Breast epithelium (tissue), 4 donors: ENCODE measurements at regions not wholly inside any gene's neighbourhood (a gene's known extent, or its start where the extent isn't known, plus 50 kb on each side); places are given as distances from the start of the nearest gene placed in this dataset.
"Not testable (repeated sequence)": the region's sequence is repeated elsewhere in the genome, so short reads cannot be mapped to it uniquely, and the experiment has no call there.

Experiments
- DNase-seq, 2 donors: peaks; one replicate each; pipeline ENCODE4 v3.0.0-alpha.2; 2019; ENCODE audit warnings: low spot score in 2 of 2
- H3K27ac ChIP-seq, 2 donors: fragments of 200-600 bp; sonication (generic) in 1 of 2; one replicate each; pipeline ENCODE4 v1.5.1; 2016 to 2019; ENCODE audit warnings: mild to moderate bottlenecking in 1 of 2
- H3K27me3 ChIP-seq, 2 donors: fragments of 200-600 bp; sonication (generic) in 1 of 2; one replicate each; pipeline versions ENCODE4 v1.5.1 to v1.6.0; 2017 to 2019; ENCODE audit warnings: control low read depth in 1 of 2, mild to moderate bottlenecking in 1 of 2
- H3K36me3 ChIP-seq: fragments of 200-600 bp; one replicate; pipeline ENCODE4 v1.5.1; 2019
- H3K4me1 ChIP-seq, 2 donors: fragments of 200-600 bp; sonication (generic); one replicate each; pipeline ENCODE4 v1.5.1; 2016 to 2019; ENCODE audit warnings: control low read depth in 1 of 2
- H3K4me3 ChIP-seq, 3 donors: fragments of 200-600 bp; sonication (generic); 1 replicate in 2 of 3; 2 replicates in 1 of 3; pipeline ENCODE4 v1.5.1; 2016 to 2019; ENCODE audit warnings: mild to moderate bottlenecking in 3 of 3, moderate library complexity in 2 of 3
- H3K9me3 ChIP-seq, 2 donors: fragments of 200-600 bp; sonication (generic) in 1 of 2; one replicate each; pipeline ENCODE4 v1.5.1; 2016 to 2019; ENCODE audit warnings: control low read depth in 1 of 2
- POLR2A ChIP-seq: fragments of 450-650 bp; IDR thresholded peaks from one replicate; pipeline ENCODE4 v1.6.1; 2016; ENCODE audit warnings: antibody characterized with exemption, mild to moderate bottlenecking, moderate library complexity
- POLR2AphosphoS5 ChIP-seq, 3 donors: sonication (generic); formaldehyde crosslinking; IDR thresholded peaks; one replicate each; pipeline ENCODE4 v1.6.1; 2017; ENCODE audit warnings: antibody characterized with exemption in 3 of 3
- intact Hi-C: fragments of 100-400 bp; cut with DNase I; formaldehyde crosslinking; loops from one replicate; pipeline ENCODE4 v1.15.1; 2023; ENCODE audit warnings: low total_unique reads
- TF ChIP-seq, protein P1 (sequence below), 3 donors: fragments of 450-650 bp; IDR thresholded peaks; one replicate each; pipeline ENCODE4 v1.5.1; 2016 to 2017; ENCODE audit warnings: antibody characterized with exemption in 3 of 3, mild to moderate bottlenecking in 3 of 3, moderate library complexity in 3 of 3

- no peaks in the 10 kb centered on the region for H3K27me3 ChIP-seq
- TF ChIP-seq, protein P1, sequence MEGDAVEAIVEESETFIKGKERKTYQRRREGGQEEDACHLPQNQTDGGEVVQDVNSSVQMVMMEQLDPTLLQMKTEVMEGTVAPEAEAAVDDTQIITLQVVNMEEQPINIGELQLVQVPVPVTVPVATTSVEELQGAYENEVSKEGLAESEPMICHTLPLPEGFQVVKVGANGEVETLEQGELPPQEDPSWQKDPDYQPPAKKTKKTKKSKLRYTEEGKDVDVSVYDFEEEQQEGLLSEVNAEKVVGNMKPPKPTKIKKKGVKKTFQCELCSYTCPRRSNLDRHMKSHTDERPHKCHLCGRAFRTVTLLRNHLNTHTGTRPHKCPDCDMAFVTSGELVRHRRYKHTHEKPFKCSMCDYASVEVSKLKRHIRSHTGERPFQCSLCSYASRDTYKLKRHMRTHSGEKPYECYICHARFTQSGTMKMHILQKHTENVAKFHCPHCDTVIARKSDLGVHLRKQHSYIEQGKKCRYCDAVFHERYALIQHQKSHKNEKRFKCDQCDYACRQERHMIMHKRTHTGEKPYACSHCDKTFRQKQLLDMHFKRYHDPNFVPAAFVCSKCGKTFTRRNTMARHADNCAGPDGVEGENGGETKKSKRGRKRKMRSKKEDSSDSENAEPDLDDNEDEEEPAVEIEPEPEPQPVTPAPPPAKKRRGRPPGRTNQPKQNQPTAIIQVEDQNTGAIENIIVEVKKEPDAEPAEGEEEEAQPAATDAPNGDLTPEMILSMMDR (IDR thresholded peaks at IDR 0.05): no peak
- TF ChIP-seq POLR2A (no peak), POLR2AphosphoS5 (IDR thresholded peaks at IDR 0.05) (no peak)
- H3K36me3 ChIP-seq: no peaks in the 10 kb centered on the region
- intact Hi-C loops: no loop called here
- DNase-seq: no peak
- peaks cover 9 to 10% of the 10 kb centered on the region in 2 donors for H3K9me3 ChIP-seq
- H3K4me1 ChIP-seq: no peaks in the 10 kb centered on the region
- no peak overlapping the region for H3K27ac ChIP-seq
- no peak overlapping the region for H3K4me3 ChIP-seq
Observed at GRCh38 chr13:80679423-80679822, 338.5 kb upstream of the SPRY2 start.

GRCh38 chr13:80677227-80677626, 336.3 kb upstream of the SPRY2 start:
- no peaks in the 10 kb centered on the region for H3K36me3 ChIP-seq
- no peak for DNase-seq
- no peak for TF ChIP-seq POLR2AphosphoS5 (IDR thresholded peaks at IDR 0.05)
- H3K27me3 ChIP-seq: no peaks in the 10 kb centered on the region
- H3K9me3 ChIP-seq: peaks cover 10 to 18% of the 10 kb centered on the region in 2 donors
- H3K4me1 ChIP-seq: no peaks in the 10 kb centered on the region
- H3K27ac ChIP-seq: no peak overlapping the region
- no peak overlapping the region for H3K4me3 ChIP-seq
- intact Hi-C loops: no loop called here

DNA sequence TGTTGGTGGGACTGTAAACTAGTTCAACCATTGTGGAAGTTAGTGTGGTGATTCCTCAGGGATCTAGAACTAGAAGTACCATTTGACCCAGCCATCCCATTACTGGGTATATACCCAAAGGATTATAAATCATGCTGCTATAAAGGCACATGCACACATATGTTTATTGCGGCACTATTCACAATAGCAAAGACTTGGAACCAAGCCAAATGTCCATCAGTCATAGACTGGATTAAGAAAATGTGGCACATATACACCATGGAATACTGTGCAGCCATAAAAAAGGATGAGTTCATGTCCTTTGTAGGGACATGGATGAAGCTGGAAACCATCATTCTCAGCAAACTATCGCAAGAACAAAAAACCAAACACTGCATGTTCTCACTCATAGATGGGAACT, 334.5 kb upstream of the SPRY2 start:
- peaks cover 10 to 26% of the 10 kb centered on the region in 2 donors for H3K9me3 ChIP-seq
- H3K4me3 ChIP-seq, intact Hi-C loops, H3K27me3 ChIP-seq, DNase-seq, H3K36me3 ChIP-seq, H3K4me1 ChIP-seq, H3K27ac ChIP-seq: not testable (repeated sequence)

DNA sequence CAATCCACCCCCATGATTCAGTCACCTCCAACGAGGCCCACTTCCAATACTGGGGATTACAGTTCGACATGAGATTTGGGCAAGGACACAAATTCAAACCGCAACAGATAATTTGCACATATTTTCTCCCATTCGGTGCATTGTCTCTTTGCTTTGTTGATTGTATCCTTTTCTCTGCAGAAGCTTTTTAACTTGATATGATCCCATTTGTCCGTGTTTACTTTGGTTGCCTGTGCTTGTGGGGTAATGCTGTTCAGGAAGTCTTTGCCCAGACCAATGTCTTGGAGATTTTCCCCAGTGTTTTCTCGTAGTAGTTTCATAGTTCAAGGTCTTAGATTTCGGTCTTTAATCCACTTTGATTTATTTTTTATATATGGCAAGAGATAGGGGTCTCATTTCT, 330.8 kb upstream of the SPRY2 start:
- intact Hi-C loops: no loop called here
- DNase-seq: no peak
- Histone ChIP-seq H3K4me1 (no peaks in the 10 kb centered on the region), H3K27me3 (no peaks in the 10 kb centered on the region), H3K27ac (no peak overlapping the region), H3K4me3 (no peak overlapping the region), H3K36me3 (no peaks in the 10 kb centered on the region), H3K9me3 (peaks cover 3 to 16% of the 10 kb centered on the region in 2 donors)
- TF ChIP-seq, protein P1 (IDR thresholded peaks at IDR 0.05): no peak
- TF ChIP-seq POLR2AphosphoS5 (IDR thresholded peaks at IDR 0.05) (no peak), POLR2A (no peak)

GRCh38 chr13:80669112-80669511, 328.2 kb upstream of the SPRY2 start:
- intact Hi-C loops: no loop called here
- Histone ChIP-seq H3K9me3 (peaks cover 0 to 16% of the 10 kb centered on the region in 2 donors), H3K4me1 (no peaks in the 10 kb centered on the region), H3K4me3 (no peak overlapping the region), H3K27ac (no peak overlapping the region), H3K27me3 (no peaks in the 10 kb centered on the region), H3K36me3 (no peaks in the 10 kb centered on the region)
- DNase-seq: no peak
- TF ChIP-seq, protein P1 (IDR thresholded peaks at IDR 0.05): no peak
- TF ChIP-seq POLR2AphosphoS5 (IDR thresholded peaks at IDR 0.05) (no peak), POLR2A (no peak)

DNA sequence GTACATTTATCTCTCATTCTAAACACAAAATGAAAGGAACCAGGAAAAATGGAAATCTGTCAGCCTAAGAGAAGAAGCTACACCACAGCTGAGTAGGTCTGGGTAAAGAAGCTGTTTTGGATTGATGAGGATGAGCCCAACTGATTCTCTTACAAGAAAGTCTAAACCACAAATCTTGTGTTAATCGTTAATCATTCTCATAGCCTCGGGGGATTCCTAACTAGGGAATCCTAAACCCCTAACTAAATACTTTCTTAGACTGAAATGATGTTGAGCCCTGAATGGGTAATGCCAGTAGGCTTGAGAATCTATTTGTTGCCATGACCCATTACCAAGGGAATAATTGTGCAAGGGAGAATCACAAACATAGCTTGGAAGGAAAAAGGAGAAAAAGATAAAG, 327.5 kb upstream of the SPRY2 start:
- Histone ChIP-seq H3K4me1 (no peaks in the 10 kb centered on the region), H3K27me3 (no peaks in the 10 kb centered on the region), H3K9me3 (peaks cover 0 to 16% of the 10 kb centered on the region in 2 donors), H3K27ac (no peak overlapping the region), H3K4me3 (no peak overlapping the region), H3K36me3 (no peaks in the 10 kb centered on the region)
- no peak for DNase-seq
- intact Hi-C loops: no loop called here
- no peak for TF ChIP-seq POLR2A
- TF ChIP-seq POLR2AphosphoS5 (IDR thresholded peaks at IDR 0.05): no peak
- TF ChIP-seq, protein P1 (IDR thresholded peaks at IDR 0.05): no peak
